ENCODE measurements at regions not wholly inside any gene's neighbourhood (a gene's known extent, or its start where the extent isn't known, plus 50 kb on each side); places are given as distances from the start of the nearest gene placed in this dataset.
"Not testable (repeated sequence)": the region's sequence is repeated elsewhere in the genome, so short reads cannot be mapped to it uniquely, and the experiment has no call there.

- DNase-seq = no peak
Measured at GRCh38 chr6:133802861-133803260, 86.1 kb upstream of the TCF21 start.

- no peak for DNase-seq
Measured at GRCh38 chr6:133804265-133804664, 84.6 kb upstream of the TCF21 start.

GRCh38 chr6:133805876-133806275 lies 83.0 kb upstream of the TCF21 start:
- no peak for DNase-seq

- no peak for DNase-seq
Measured at GRCh38 chr6:133806382-133807140, 82.4 kb upstream of the TCF21 start.

GRCh38 chr6:133807501-133807900 lies 81.4 kb upstream of the TCF21 start:
- no peak for DNase-seq

- DNase-seq = no peak
Measured at GRCh38 chr6:133809406-133809805, 79.5 kb upstream of the TCF21 start.

- DNase-seq = no peak
Measured at GRCh38 chr6:133811557-133811956, 77.4 kb upstream of the TCF21 start.

GRCh38 chr6:133812446-133812845 lies 76.5 kb upstream of the TCF21 start:
- DNase-seq = not testable (repeated sequence)

- DNase-seq = no peak
Measured at GRCh38 chr6:133814238-133814637, 74.7 kb upstream of the TCF21 start.

GRCh38 chr6:133814797-133815196 lies 74.1 kb upstream of the TCF21 start:
- DNase-seq = no peak

GRCh38 chr6:133815313-133815712 lies 73.6 kb upstream of the TCF21 start:
- DNase-seq = no peak

GRCh38 chr6:133816171-133816570 lies 72.7 kb upstream of the TCF21 start:
- DNase-seq = no peak

GRCh38 chr6:133817460-133818047 lies 71.4 kb upstream of the TCF21 start:
- no peak for DNase-seq

- no peak for DNase-seq
Measured at GRCh38 chr6:133818320-133818719, 70.6 kb upstream of the TCF21 start.

- DNase-seq = no peak
Measured at GRCh38 chr6:133820208-133820607, 68.7 kb upstream of the TCF21 start.

GRCh38 chr6:133827766-133828165 lies 61.1 kb upstream of the TCF21 start:
- DNase-seq = no peak

GRCh38 chr6:133833949-133834359 lies 55.0 kb upstream of the TCF21 start:
- no peak for DNase-seq

GRCh38 chr6:133834472-133835170 lies 54.3 kb upstream of the TCF21 start:
- no peak for DNase-seq

GRCh38 chr6:133835901-133836300 lies 53.0 kb upstream of the TCF21 start:
- DNase-seq = no peak

GRCh38 chr6:133837801-133838349 lies 51.0 kb upstream of the TCF21 start:
- peak; percentile 24 for DNase-seq

Data from activated effector memory CD4-positive, alpha-beta T cell treated with Interleukin-2 at 50 U/mL for 16 hours (primary cell).